Spleen (tissue), 11 donors: ENCODE measurements at regions not wholly inside any gene's neighbourhood (a gene's known extent, or its start where the extent isn't known, plus 50 kb on each side); places are given as distances from the start of the nearest gene placed in this dataset.

Source experiments
- DNase-seq: peaks from one replicate; pipeline ENCODE4 v3.0.0-alpha.2; 2020
- H3K27ac ChIP-seq, 8 donors: fragments of 200-600 bp; sonication (generic) in 7 of 8; 1 replicate in 4 of 8; 2 replicates in 4 of 8; pipeline versions ENCODE4 v1.5.0 to v1.8.0; 2016 to 2021; ENCODE audit warnings: inconsistent platforms in 4 of 8, mild to moderate bottlenecking in 4 of 8, moderate library complexity in 1 of 8
- H3K27me3 ChIP-seq, 7 donors: fragments of 200-600 bp; sonication (generic) in 6 of 7; replicated peaks in 1 of 7; 1 replicate in 4 of 7; 2 replicates in 3 of 7; pipeline versions ENCODE4 v1.5.0 to v1.8.0; 2016 to 2021; ENCODE audit warnings: inconsistent platforms in 3 of 7, mild to moderate bottlenecking in 1 of 7
- H3K36me3 ChIP-seq, 6 donors: fragments of 200-600 bp; sonication (generic) in 5 of 6; 1 replicate in 4 of 6; 2 replicates in 2 of 6; pipeline versions ENCODE4 v1.5.0 to v1.8.0; 2016 to 2021; ENCODE audit warnings: inconsistent platforms in 2 of 6
- H3K4me1 ChIP-seq, 6 donors: fragments of 200-600 bp; sonication (generic) in 5 of 6; 1 replicate in 3 of 6; 2 replicates in 3 of 6; pipeline versions ENCODE4 v1.5.0 to v1.8.0; 2016 to 2021; ENCODE audit warnings: inconsistent platforms in 3 of 6
- H3K4me3 ChIP-seq, 8 donors: fragments of 200-600 bp; sonication (generic) in 7 of 8; 1 replicate in 4 of 8; 2 replicates in 4 of 8; pipeline versions ENCODE4 v1.5.0 to v1.8.0; 2016 to 2021; ENCODE audit warnings: inconsistent platforms in 4 of 8, mild to moderate bottlenecking in 4 of 8, moderate library complexity in 2 of 8
- H3K9me3 ChIP-seq, 8 donors: fragments of 200-600 bp; sonication (generic) in 7 of 8; 1 replicate in 4 of 8; 2 replicates in 4 of 8; pipeline versions ENCODE4 v1.5.0 to v1.8.0; 2016 to 2021; ENCODE audit warnings: inconsistent platforms in 4 of 8
- CTCF ChIP-seq, 11 experiments: fragments of 200-600 bp in 7 of 11; fragments of 450-650 bp in 4 of 11; sonication (generic) in 4 of 11; IDR thresholded peaks in 8 of 11; conservative IDR thresholded peaks in 3 of 11; 1 replicate in 7 of 11; 2 replicates in 4 of 11; pipeline versions ENCODE4 v1.4.0 to v1.8.0; 2016 to 2021; ENCODE audit warnings: antibody characterized with exemption in 11 of 11, inconsistent platforms in 4 of 11, mild to moderate bottlenecking in 1 of 11
- POLR2A ChIP-seq, 3 donors: fragments of 450-650 bp; IDR thresholded peaks; one replicate each; pipeline ENCODE4 v1.5.1; 2017; ENCODE audit warnings: antibody characterized with exemption in 3 of 3, mild to moderate bottlenecking in 1 of 3
- POLR2AphosphoS5 ChIP-seq, 3 donors: sonication (generic); formaldehyde crosslinking; IDR thresholded peaks; one replicate each; pipeline ENCODE4 v1.5.1; 2017; ENCODE audit warnings: antibody characterized with exemption in 3 of 3
- whole genome bisulfite sequencing, 5 donors: extraction: QIAGEN DNeasy Blood & Tissue Kit in 3 of 5; methylation state at CpG; one replicate each; pipeline versions ENCODE4 v1.1.5 to v1.1.7; 2013 to 2018; 5-methylcytosine and 5-hydroxymethylcytosine counted together
- intact Hi-C: fragments of 100-400 bp; cut with DNase I; formaldehyde crosslinking; loops from one replicate; pipeline ENCODE4 v1.15.0; 2023; ENCODE audit warnings: low total_unique reads
- donor health status: healthy with polysubstance abuse.
- donor health status: DM: no; HTN: no; CAD: no; lungs with moderate emphysema.
- donor health status: DM: no; HTN: no; CAD: no.
- donor health status: Bipolar disorder and iron deficiency.
- donor health status: healthy.
- donor health status: DM: no; HTN: no; CAD: no.
- donor health status: DM: yes; HTN: yes; CAD: no.

DNA sequence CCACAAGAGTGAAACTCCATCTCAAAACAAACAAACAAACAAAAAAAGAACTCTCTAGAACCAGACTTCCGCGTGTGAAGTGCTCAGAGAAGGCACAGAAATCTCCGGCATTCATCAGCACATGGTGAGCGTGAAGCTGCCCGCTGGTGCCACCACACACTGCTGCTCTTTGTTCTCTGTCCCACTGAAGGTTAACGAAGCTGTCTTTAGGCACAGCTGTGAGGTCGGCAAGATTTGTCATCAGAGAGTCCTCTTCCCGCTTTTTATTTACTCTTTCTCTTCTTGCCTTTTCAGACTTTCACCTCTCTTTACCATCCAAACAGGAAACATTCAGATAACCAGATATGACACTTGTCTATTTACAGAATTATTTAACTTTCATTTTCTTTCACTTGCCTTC is 115.2 kb upstream of the ARGLU1 start:
- TF ChIP-seq POLR2A (IDR thresholded peaks at IDR 0.05): no peak
- TF ChIP-seq CTCF (IDR thresholded peaks at IDR 0.05 in 8 of 11, conservative IDR thresholded peaks at IDR 0.05 in 3 of 11): no peak
- TF ChIP-seq POLR2AphosphoS5 (IDR thresholded peaks at IDR 0.05): no peak
- 78 to 83% (median 79%) methylated on average over 8 of the region's 8 CpGs for WGBS, 5 donors
- Histone ChIP-seq H3K4me1 (peaks cover 0 to 4% (median 0%) of the 10 kb centered on the region in 6 donors), H3K4me3 (no peak overlapping the region), H3K27ac (no peak overlapping the region), H3K9me3 (no peaks in the 10 kb centered on the region), H3K36me3 (no peaks in the 10 kb centered on the region), H3K27me3 (no peaks in the 10 kb centered on the region)
- no peak for DNase-seq
- intact Hi-C loops: no loop called here

DNA sequence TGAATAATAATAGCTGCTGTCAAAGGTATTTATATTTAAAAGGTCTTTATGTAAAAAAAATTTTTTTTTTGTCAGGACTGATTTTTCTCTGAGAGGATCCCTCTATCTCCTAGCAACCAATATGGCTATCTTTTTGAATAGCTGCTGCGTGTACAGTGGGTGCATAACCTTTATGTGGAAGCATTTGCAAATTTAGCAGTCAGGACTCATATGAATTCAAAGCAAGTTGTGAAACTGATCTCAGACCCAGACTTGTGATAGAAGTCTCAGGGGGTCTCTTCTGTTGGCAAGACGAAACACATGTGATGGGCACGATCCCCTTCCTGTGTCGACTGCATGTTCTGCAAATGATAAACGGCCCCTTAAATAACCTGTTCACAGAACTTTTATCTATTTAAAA is 114.1 kb upstream of the ARGLU1 start:
- no peak for DNase-seq
- Histone ChIP-seq H3K27ac (no peak overlapping the region), H3K4me3 (no peak overlapping the region), H3K9me3 (no peaks in the 10 kb centered on the region), H3K27me3 (no peaks in the 10 kb centered on the region), H3K36me3 (no peaks in the 10 kb centered on the region), H3K4me1 (peaks cover 0 to 4% (median 0%) of the 10 kb centered on the region in 6 donors)
- 54 to 80% (median 70%) methylated on average over 5 of the region's 5 CpGs for WGBS, 5 donors
- no peak for TF ChIP-seq POLR2AphosphoS5 (IDR thresholded peaks at IDR 0.05)
- TF ChIP-seq CTCF (IDR thresholded peaks at IDR 0.05 in 8 of 11, conservative IDR thresholded peaks at IDR 0.05 in 3 of 11): no peak
- no peak for TF ChIP-seq POLR2A (IDR thresholded peaks at IDR 0.05)
- intact Hi-C loops: no loop called here

GRCh38 chr13:106681536-106681935 is 113.6 kb upstream of the ARGLU1 start:
- WGBS, 5 donors: 43 to 54% (median 47%) methylated on average over 3 of the region's 3 CpGs
- intact Hi-C loops: no loop called here
- Histone ChIP-seq H3K36me3 (no peaks in the 10 kb centered on the region), H3K27ac (no peak overlapping the region), H3K4me1 (peaks cover 0 to 4% (median 0%) of the 10 kb centered on the region in 6 donors), H3K4me3 (no peak overlapping the region), H3K9me3 (no peaks in the 10 kb centered on the region), H3K27me3 (no peaks in the 10 kb centered on the region)
- no peak for DNase-seq
- TF ChIP-seq POLR2A (IDR thresholded peaks at IDR 0.05): no peak
- no peak for TF ChIP-seq CTCF (IDR thresholded peaks at IDR 0.05 in 8 of 11, conservative IDR thresholded peaks at IDR 0.05 in 3 of 11)

DNA sequence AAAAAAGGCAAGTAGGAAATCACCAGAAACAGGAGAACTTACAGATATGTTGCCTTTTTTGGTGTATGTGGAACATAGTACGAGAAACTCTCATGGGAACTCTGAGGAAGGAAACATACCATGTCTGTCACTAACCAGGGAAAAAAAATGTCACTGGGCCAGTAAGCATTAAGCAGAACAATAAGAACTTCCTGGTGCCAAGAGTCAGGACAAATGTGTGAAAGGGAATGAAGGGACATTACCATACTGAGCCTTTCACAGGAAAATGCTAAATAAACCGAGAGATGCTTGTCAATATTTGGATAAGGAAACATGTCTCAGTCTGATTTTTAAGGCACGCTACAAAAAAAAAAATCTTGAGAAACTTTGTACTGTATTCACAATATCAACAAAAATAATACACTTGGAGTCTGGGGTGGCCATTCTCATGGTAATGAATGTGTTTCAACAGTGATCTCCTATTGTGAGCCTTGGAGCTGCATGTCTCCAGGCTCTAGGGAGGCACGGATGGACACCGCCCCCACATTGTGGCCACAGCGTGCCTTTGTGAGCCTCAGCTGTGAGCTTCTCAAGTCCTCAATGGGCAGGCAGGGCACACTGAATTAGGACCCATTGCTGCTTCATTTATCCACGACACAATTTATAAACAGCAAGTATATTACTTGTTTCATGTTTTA is 113.0 kb upstream of the ARGLU1 start:
- WGBS, 5 donors: 63 to 75% (median 73%) methylated on average over 7 of the region's 7 CpGs
- DNase-seq: no peak
- Histone ChIP-seq H3K4me1 (peaks cover 0 to 4% (median 0%) of the 10 kb centered on the region in 6 donors), H3K9me3 (no peaks in the 10 kb centered on the region), H3K4me3 (no peak overlapping the region), H3K36me3 (no peaks in the 10 kb centered on the region), H3K27ac (no peak overlapping the region), H3K27me3 (no peaks in the 10 kb centered on the region)
- no peak for TF ChIP-seq CTCF (IDR thresholded peaks at IDR 0.05 in 8 of 11, conservative IDR thresholded peaks at IDR 0.05 in 3 of 11)
- no peak for TF ChIP-seq POLR2AphosphoS5 (IDR thresholded peaks at IDR 0.05)
- TF ChIP-seq POLR2A (IDR thresholded peaks at IDR 0.05): no peak
- intact Hi-C loops: no loop called here
